ENCODE measurements at regions not wholly inside any gene's neighbourhood (a gene's known extent, or its start where the extent isn't known, plus 50 kb on each side); places are given as distances from the start of the nearest gene placed in this dataset.

DNA sequence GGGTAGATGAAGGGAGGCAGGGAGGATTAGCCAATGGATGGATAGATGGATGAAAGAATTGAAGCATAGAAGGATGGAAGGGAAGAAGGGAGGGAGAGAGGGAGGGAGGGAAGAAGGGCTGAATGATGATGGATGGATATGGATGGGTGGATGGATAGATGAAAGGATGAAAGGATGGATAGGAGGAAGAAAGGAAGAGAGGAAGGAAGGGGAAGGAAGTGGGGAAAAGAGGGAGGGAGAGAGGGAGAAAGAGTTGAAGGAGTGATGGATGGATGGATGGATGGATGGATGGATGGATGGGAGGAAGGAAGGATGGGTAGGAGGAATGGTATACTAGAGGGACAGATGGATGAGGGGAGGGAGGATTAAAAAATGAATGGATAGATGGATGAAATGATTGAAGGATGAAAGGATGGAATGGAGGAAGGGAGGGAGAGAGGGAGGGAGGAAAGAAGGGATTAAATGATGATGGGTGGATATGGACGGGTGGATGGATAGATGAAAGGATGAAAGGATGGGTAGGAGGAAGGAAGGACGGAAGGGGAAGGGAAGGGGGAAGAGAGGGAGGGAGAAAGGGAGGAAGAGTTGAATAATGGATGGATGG is 145.9 kb downstream of the MN1 start:
- Mint-ChIP-seq H3K4me1 (ENCODE audit: low read depth) (no peaks in the 10 kb centered on the region), H3K27me3 (ENCODE audit: low read depth) (no peaks in the 10 kb centered on the region), H3K27ac (no peak overlapping the region), H3K4me3 (no peak overlapping the region), H3K36me3 (ENCODE audit: low read depth) (no peaks in the 10 kb centered on the region), H3K9me3 (ENCODE audit: insufficient read depth) (peaks cover 3% of the 10 kb centered on the region)
- ATAC-seq: no peak
- no peak for DNase-seq
- ChIA-PET POLR2A (no interaction called here), CTCF (no interaction called here)

DNA sequence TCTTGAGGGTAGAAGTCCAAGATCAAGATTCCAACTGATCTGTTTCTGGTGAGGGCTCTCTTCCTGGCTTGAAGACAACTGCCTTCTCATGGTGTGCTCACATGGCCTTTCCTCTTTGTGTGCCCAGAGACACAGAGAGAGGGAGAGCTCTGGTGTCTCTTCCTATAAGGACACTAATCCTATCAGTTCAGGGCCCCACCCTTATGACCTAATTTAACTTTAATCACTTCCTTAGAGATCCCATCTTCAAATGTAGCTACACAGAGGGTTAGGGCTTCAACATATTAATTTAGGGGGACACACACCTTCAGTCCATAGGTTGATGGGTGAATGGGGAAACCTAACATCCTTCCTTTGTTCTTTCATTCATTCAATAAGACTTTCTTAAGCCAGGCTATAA is 144.6 kb downstream of the MN1 start:
- Mint-ChIP-seq H3K9me3 (ENCODE audit: insufficient read depth) (peaks cover 3% of the 10 kb centered on the region), H3K27me3 (ENCODE audit: low read depth) (no peaks in the 10 kb centered on the region), H3K4me3 (no peak overlapping the region), H3K4me1 (ENCODE audit: low read depth) (no peaks in the 10 kb centered on the region), H3K36me3 (ENCODE audit: low read depth) (no peaks in the 10 kb centered on the region), H3K27ac (no peak overlapping the region)
- CTCF ChIA-PET: no interaction called here
- no peak for DNase-seq
- ATAC-seq: no peak
- POLR2A ChIA-PET: no interaction called here

DNA sequence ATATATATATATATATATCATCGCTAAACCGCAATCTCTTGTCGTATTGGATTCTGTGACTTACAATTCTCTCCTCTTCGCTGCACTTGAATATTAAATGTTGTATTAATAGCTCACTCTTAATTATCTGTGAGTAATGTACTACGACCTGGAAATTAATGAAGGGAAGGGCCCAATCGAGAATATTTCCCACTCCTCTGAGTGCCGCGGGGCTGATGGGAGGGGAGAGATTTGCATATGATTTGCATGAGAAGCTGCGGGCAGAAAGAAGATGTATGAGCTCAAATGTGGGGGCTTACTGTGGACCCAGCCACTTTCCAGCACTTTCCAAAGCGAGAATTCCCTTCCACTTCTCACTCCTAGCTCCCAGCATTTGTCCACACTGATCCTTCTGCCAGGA is 141.2 kb downstream of the MN1 start:
- no peaks in the 10 kb centered on the region for H3K36me3 Mint-ChIP-seq (ENCODE audit: low read depth)
- CTCF ChIA-PET: no interaction called here
- H3K27me3 Mint-ChIP-seq (ENCODE audit: low read depth): no peaks in the 10 kb centered on the region
- H3K27ac Mint-ChIP-seq: no peak overlapping the region
- peaks cover under 1% of the 10 kb centered on the region for H3K9me3 Mint-ChIP-seq (ENCODE audit: insufficient read depth)
- ATAC-seq: no peak
- DNase-seq: no peak
- no peak overlapping the region for H3K4me3 Mint-ChIP-seq
- H3K4me1 Mint-ChIP-seq (ENCODE audit: low read depth): no peaks in the 10 kb centered on the region
- POLR2A ChIA-PET: no interaction called here

GRCh38 chr22:27662359-27663301 is 138.9 kb downstream of the MN1 start:
- ChIA-PET CTCF (no interaction called here), POLR2A (no interaction called here)
- Mint-ChIP-seq H3K9me3 (ENCODE audit: insufficient read depth) (no peaks in the 10 kb centered on the region), H3K27me3 (ENCODE audit: low read depth) (no peaks in the 10 kb centered on the region), H3K4me1 (ENCODE audit: low read depth) (no peaks in the 10 kb centered on the region), H3K36me3 (ENCODE audit: low read depth) (no peaks in the 10 kb centered on the region), H3K4me3 (no peak overlapping the region), H3K27ac (no peak overlapping the region)
- ATAC-seq (no peak), DNase-seq (no peak)

- ChIA-PET CTCF (no interaction called here), POLR2A (no interaction called here)
- Mint-ChIP-seq H3K4me1 (ENCODE audit: low read depth) (no peaks in the 10 kb centered on the region), H3K27me3 (ENCODE audit: low read depth) (peaks cover under 1% of the 10 kb centered on the region), H3K9me3 (ENCODE audit: insufficient read depth) (no peaks in the 10 kb centered on the region), H3K27ac (no peak overlapping the region), H3K4me3 (no peak overlapping the region), H3K36me3 (ENCODE audit: low read depth) (no peaks in the 10 kb centered on the region)
- ATAC-seq (no peak), DNase-seq (no peak)
Measured at GRCh38 chr22:27663812-27664211, 137.7 kb downstream of the MN1 start.

DNA sequence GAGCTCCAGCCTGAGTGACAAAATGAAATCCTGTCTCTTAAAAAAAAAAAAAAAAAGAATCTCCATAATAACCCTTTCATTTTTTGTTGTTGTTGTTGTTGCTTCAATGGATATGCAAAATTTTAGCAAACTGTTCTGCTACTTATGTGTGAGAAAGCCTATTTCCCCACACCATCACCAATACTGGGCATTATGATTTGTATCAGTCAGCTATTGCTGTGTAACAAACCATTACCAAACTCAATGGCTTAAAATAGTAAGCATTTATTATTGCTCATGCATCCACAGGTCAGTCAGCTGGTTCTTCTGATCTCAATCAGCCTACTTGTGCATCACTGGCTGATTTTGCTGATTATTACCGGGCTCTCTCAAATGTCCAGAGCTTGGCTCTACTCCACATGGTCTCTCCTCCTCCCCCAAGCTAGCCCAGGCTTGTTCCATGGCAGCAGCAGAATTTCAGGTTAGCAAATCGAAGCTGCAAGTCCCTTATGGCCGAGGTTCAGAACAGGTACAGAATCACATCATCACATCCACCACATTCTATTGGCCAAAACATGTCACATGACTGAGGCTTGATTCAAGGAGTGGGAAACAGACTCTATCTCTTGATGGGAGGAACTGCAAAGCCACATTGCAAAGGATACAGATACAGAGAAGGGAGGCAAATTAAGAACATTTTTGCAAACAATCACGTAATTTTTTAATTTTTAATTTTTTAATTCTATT is 135.1 kb downstream of the MN1 start:
- H3K36me3 Mint-ChIP-seq (ENCODE audit: low read depth): no peaks in the 10 kb centered on the region
- ChIA-PET CTCF (no interaction called here), POLR2A (no interaction called here)
- H3K27ac Mint-ChIP-seq: no peak overlapping the region
- no peak overlapping the region for H3K4me3 Mint-ChIP-seq
- no peaks in the 10 kb centered on the region for H3K9me3 Mint-ChIP-seq (ENCODE audit: insufficient read depth)
- H3K4me1 Mint-ChIP-seq (ENCODE audit: low read depth): peaks cover 2% of the 10 kb centered on the region
- ATAC-seq: no peak
- no peak for DNase-seq
- peaks cover 4% of the 10 kb centered on the region for H3K27me3 Mint-ChIP-seq (ENCODE audit: low read depth)

DNA sequence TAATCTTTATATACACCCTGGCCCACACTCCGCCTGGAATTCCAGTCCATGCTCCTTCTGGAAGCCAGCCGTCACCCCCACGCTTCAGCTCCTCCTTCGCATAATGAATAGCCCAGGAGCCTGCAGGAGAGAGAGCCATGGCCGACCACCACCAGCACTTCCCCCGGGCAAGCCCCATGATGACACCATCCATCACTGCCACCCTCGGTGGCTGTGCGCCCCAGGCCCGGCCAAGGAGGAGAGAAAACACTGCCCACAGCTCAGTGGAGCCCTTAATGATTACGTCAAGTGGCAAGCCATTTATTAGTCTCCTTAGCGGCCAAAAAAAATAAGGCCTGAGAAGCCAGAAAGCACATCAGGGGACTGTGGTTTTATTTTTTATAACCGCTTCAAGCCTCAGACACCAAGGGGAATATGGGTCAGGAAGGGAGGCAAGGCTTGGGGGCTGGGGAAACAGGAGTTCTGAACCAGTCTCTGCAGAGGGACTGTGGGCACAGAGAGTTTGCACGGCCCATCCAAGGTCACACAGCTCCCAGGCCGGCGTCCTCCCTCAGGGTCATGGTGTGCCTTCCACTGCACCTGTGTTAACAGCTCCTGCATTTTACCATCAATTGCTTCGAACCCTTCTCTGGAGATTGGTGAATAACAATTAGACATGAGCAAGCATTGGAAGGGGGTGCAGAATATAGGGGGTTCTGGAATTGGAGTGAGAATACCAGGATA is 134.3 kb downstream of the MN1 start:
- no peak for ATAC-seq
- Mint-ChIP-seq H3K9me3 (ENCODE audit: insufficient read depth) (no peaks in the 10 kb centered on the region), H3K27me3 (ENCODE audit: low read depth) (peaks cover 4% of the 10 kb centered on the region), H3K4me1 (ENCODE audit: low read depth) (peaks cover 2% of the 10 kb centered on the region), H3K36me3 (ENCODE audit: low read depth) (no peaks in the 10 kb centered on the region), H3K27ac (no peak overlapping the region), H3K4me3 (no peak overlapping the region)
- ChIA-PET CTCF (no interaction called here), POLR2A (no interaction called here)
- DNase-seq: no peak

- H3K27me3 Mint-ChIP-seq (ENCODE audit: low read depth): peaks cover 4% of the 10 kb centered on the region
- H3K4me3 Mint-ChIP-seq: no peak overlapping the region
- H3K27ac Mint-ChIP-seq: no peak overlapping the region
- DNase-seq (no peak), ATAC-seq (no peak)
- CTCF ChIA-PET: no interaction called here
- POLR2A ChIA-PET: no interaction called here
- H3K36me3 Mint-ChIP-seq (ENCODE audit: low read depth): no peaks in the 10 kb centered on the region
- no peaks in the 10 kb centered on the region for H3K9me3 Mint-ChIP-seq (ENCODE audit: insufficient read depth)
- H3K4me1 Mint-ChIP-seq (ENCODE audit: low read depth): peaks cover 2% of the 10 kb centered on the region
Measured at GRCh38 chr22:27668828-27669797, 132.4 kb downstream of the MN1 start.

DNA sequence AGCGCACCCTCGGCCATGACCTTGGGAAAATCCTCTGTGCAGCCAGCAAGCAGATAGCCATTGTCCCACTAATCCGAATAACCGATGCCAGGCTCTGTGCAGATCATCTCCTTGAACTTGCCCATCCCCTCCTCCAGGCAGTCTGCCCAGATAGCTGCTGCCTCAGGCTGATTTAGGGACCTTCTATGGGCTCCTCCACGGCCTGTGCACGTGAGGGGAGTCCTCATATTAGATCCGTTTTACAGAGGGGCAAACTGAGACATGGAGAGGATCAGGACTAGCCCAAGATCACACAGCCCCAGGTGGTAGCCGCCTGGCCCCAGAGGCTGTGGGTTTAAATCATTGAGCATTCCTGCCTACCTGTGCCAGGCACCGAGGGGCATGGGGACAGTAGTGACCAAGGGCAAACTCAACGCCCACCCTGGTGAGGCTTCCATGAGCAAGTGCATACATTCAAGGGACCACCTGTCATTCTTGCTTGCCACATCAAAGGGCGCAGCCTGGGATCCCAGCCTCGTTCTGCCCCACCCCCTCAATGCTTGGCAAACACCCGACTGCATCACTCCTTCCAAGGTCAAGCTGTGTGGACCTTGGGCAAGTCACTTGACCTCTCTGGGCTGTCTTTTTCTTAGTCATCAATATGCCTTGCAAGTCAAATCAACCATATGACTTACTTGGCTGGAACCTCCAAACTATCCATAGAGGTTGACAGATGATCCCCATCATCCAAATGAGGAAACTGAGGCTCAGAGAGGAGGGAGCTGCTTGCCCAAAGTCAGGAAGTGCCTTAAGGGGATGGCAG is 131.6 kb downstream of the MN1 start:
- no peak overlapping the region for H3K27ac Mint-ChIP-seq
- DNase-seq (no peak), ATAC-seq (no peak)
- H3K4me3 Mint-ChIP-seq: no peak overlapping the region
- peaks cover 4% of the 10 kb centered on the region for H3K27me3 Mint-ChIP-seq (ENCODE audit: low read depth)
- POLR2A ChIA-PET: no interaction called here
- H3K9me3 Mint-ChIP-seq (ENCODE audit: insufficient read depth): no peaks in the 10 kb centered on the region
- no peaks in the 10 kb centered on the region for H3K36me3 Mint-ChIP-seq (ENCODE audit: low read depth)
- H3K4me1 Mint-ChIP-seq (ENCODE audit: low read depth): peaks cover 2% of the 10 kb centered on the region
- CTCF ChIA-PET: no interaction called here

GRCh38 chr22:27670701-27671412 is 130.7 kb downstream of the MN1 start:
- H3K9me3 Mint-ChIP-seq (ENCODE audit: insufficient read depth): no peaks in the 10 kb centered on the region
- H3K4me3 Mint-ChIP-seq: no peak overlapping the region
- no peaks in the 10 kb centered on the region for H3K36me3 Mint-ChIP-seq (ENCODE audit: low read depth)
- H3K4me1 Mint-ChIP-seq (ENCODE audit: low read depth): peaks cover 2% of the 10 kb centered on the region
- ChIA-PET CTCF (no interaction called here), POLR2A (no interaction called here)
- H3K27me3 Mint-ChIP-seq (ENCODE audit: low read depth): peaks cover 4% of the 10 kb centered on the region
- no peak overlapping the region for H3K27ac Mint-ChIP-seq
- DNase-seq (no peak), ATAC-seq (no peak)
